GM12872 (cell line): ENCODE measurements at regions not wholly inside any gene's neighbourhood (a gene's known extent, or its start where the extent isn't known, plus 50 kb on each side); places are given as distances from the start of the nearest gene placed in this dataset.

Experiments
- CTCF ChIP-seq: IDR thresholded peaks from 3 replicates; pipeline ENCODE4 v1.5.1; 2011; ENCODE audit warnings: low read depth, mild to moderate bottlenecking, low read length, moderate library complexity; ENCODE audit not compliant: insufficient read depth

GRCh38 chr9:84563691-84564090 lies 105.8 kb upstream of the NTRK2 start:
- no peak for TF ChIP-seq CTCF

- no peak for TF ChIP-seq CTCF
Observed at GRCh38 chr9:84567805-84568204, 101.7 kb upstream of the NTRK2 start.

- TF ChIP-seq CTCF, result no peak
Observed at GRCh38 chr9:84570482-84571154, 98.9 kb upstream of the NTRK2 start.

- no peak for TF ChIP-seq CTCF
Observed at GRCh38 chr9:84573083-84573482, 96.4 kb upstream of the NTRK2 start.

GRCh38 chr9:84575705-84576104 lies 93.8 kb upstream of the NTRK2 start:
- no peak for TF ChIP-seq CTCF

- TF ChIP-seq CTCF, result no peak
Observed at GRCh38 chr9:84583866-84584265, 85.7 kb upstream of the NTRK2 start.

- TF ChIP-seq CTCF, result no peak
Observed at GRCh38 chr9:84586662-84587061, 82.9 kb upstream of the NTRK2 start.
